HEK293 (cell line): ENCODE measurements at regions not wholly inside any gene's neighbourhood (a gene's known extent, or its start where the extent isn't known, plus 50 kb on each side); places are given as distances from the start of the nearest gene placed in this dataset.

Source experiments
- CTCF ChIA-PET: fragments of 350-600 bp; formaldehyde crosslinking; extraction: SDS; loops from one replicate; lab custom pipeline; 2021; ENCODE audit warnings: antibody characterized with exemption; lab: Yijun Ruan, JAX
- POLR2A ChIA-PET: fragments of 300-600 bp; formaldehyde crosslinking; extraction: SDS; loops from one replicate; lab custom pipeline; 2020; ENCODE audit warnings: antibody characterized with exemption, inconsistent platforms; lab: Yijun Ruan, JAX
- H3K27ac ChIP-seq: fragments of 200-500 bp; sonication (Bioruptor generic); 2 replicates; pipeline ENCODE4 v1.5.1; 2014; ENCODE audit warnings: low read depth, low read length, control low read depth, inconsistent platforms; ENCODE audit errors: extremely low read depth
- H3K36me3 ChIP-seq, 2 experiments: fragments of 200-500 bp in 1 of 2; sonication (Bioruptor generic) in 1 of 2; 1 replicate in 1 of 2; 2 replicates in 1 of 2; pipeline ENCODE4 v1.5.1; 2014 to 2017; ENCODE audit warnings: inconsistent platforms in 2 of 2, low read length in 2 of 2; ENCODE audit not compliant: control insufficient read depth in 2 of 2, insufficient read depth in 1 of 2
- H3K4me1 ChIP-seq: fragments of 200-500 bp; sonication (Bioruptor generic); 2 replicates; pipeline ENCODE4 v1.5.1; 2014; ENCODE audit warnings: mild to moderate bottlenecking, low read length, inconsistent platforms; ENCODE audit not compliant: control insufficient read depth, insufficient read depth
- H3K4me3 ChIP-seq: 2 replicates; pipeline ENCODE4 v1.5.1; 2011; ENCODE audit warnings: low read depth, mild to moderate bottlenecking, control low read depth, low read length, moderate library complexity
- H3K9me3 ChIP-seq: fragments of 200-500 bp; sonication (Bioruptor generic); 2 replicates; pipeline ENCODE4 v1.5.1; 2014; ENCODE audit warnings: low read depth, low read length, inconsistent platforms; ENCODE audit not compliant: control insufficient read depth, insufficient read depth
- BCL11A ChIP-seq: fragments of 450-650 bp; formaldehyde crosslinking; IDR thresholded peaks from 2 replicates; pipeline ENCODE4 v1.5.1; 2016; ENCODE audit warnings: low read depth, missing biosample characterization, missing genetic modification characterization
- GLIS2 ChIP-seq: fragments of 450-650 bp; formaldehyde crosslinking; IDR thresholded peaks from 2 replicates; pipeline ENCODE4 v1.5.1; 2016; ENCODE audit warnings: missing biosample characterization, missing genetic modification characterization
- IKZF3 ChIP-seq: fragments of 450-650 bp; IDR thresholded peaks from 2 replicates; pipeline ENCODE4 v1.5.0; 2018; ENCODE audit warnings: missing biosample characterization, mild to moderate bottlenecking, missing genetic modification characterization, moderate library complexity
- KLF1 ChIP-seq: fragments of 450-650 bp; formaldehyde crosslinking; IDR thresholded peaks from 2 replicates; pipeline ENCODE4 v1.5.1; 2016; ENCODE audit warnings: missing biosample characterization, missing genetic modification characterization
- MZF1 ChIP-seq: fragments of 450-650 bp; formaldehyde crosslinking; IDR thresholded peaks from 2 replicates; pipeline ENCODE4 v1.5.1; 2017; ENCODE audit warnings: missing biosample characterization, missing genetic modification characterization, borderline replicate concordance
- ZBTB7A ChIP-seq: fragments of 450-650 bp; formaldehyde crosslinking; IDR thresholded peaks from 2 replicates; pipeline ENCODE4 v1.5.1; 2016; ENCODE audit warnings: low read depth, missing biosample characterization, missing genetic modification characterization
- ZFP69B ChIP-seq: fragments of 450-650 bp; formaldehyde crosslinking; IDR thresholded peaks from 2 replicates; pipeline ENCODE4 v1.5.1; 2016; ENCODE audit warnings: missing biosample characterization, missing genetic modification characterization
- ZNF112 ChIP-seq: fragments of 450-650 bp; formaldehyde crosslinking; IDR thresholded peaks from 2 replicates; pipeline ENCODE4 v1.5.0; 2017; ENCODE audit warnings: missing biosample characterization, missing genetic modification characterization
- ZNF157 ChIP-seq: fragments of 450-650 bp; formaldehyde crosslinking; IDR thresholded peaks from 2 replicates; pipeline ENCODE4 v1.5.1; 2016; ENCODE audit warnings: missing biosample characterization, missing genetic modification characterization
- ZNF169 ChIP-seq: fragments of 450-650 bp; formaldehyde crosslinking; IDR thresholded peaks from 2 replicates; pipeline ENCODE4 v1.5.1; 2016; ENCODE audit warnings: missing biosample characterization, missing genetic modification characterization
- ZNF350 ChIP-seq: fragments of 450-650 bp; formaldehyde crosslinking; IDR thresholded peaks from 2 replicates; pipeline ENCODE4 v1.5.0; 2017; ENCODE audit warnings: missing biosample characterization, mild to moderate bottlenecking, missing genetic modification characterization
- ZNF394 ChIP-seq: fragments of 450-650 bp; formaldehyde crosslinking; IDR thresholded peaks from 2 replicates; pipeline ENCODE4 v1.5.1; 2016; ENCODE audit warnings: missing biosample characterization, missing genetic modification characterization, mild to moderate bottlenecking, moderate library complexity, borderline replicate concordance
- ZNF404 ChIP-seq: fragments of 450-650 bp; formaldehyde crosslinking; IDR thresholded peaks from 2 replicates; pipeline ENCODE4 v1.5.1; 2017; ENCODE audit warnings: missing biosample characterization, missing genetic modification characterization
- ZNF529 ChIP-seq: fragments of 450-650 bp; formaldehyde crosslinking; IDR thresholded peaks from 2 replicates; pipeline ENCODE4 v1.5.1; 2017; ENCODE audit warnings: missing genetic modification characterization, missing biosample characterization; ENCODE audit not compliant: insufficient replicate concordance
- ZNF544 ChIP-seq: fragments of 450-650 bp; formaldehyde crosslinking; IDR thresholded peaks from 2 replicates; pipeline ENCODE4 v1.5.0; 2017; ENCODE audit warnings: missing biosample characterization, missing genetic modification characterization
- ZNF596 ChIP-seq: fragments of 450-650 bp; IDR thresholded peaks from 2 replicates; pipeline ENCODE4 v1.5.0; 2018; ENCODE audit warnings: missing biosample characterization, mild to moderate bottlenecking, missing genetic modification characterization, moderate library complexity
- ZNF600 ChIP-seq: fragments of 450-650 bp; formaldehyde crosslinking; IDR thresholded peaks from 2 replicates; pipeline ENCODE4 v1.5.1; 2016; ENCODE audit warnings: missing biosample characterization, missing genetic modification characterization
- ZNF629 ChIP-seq: fragments of 450-650 bp; formaldehyde crosslinking; IDR thresholded peaks from 2 replicates; pipeline ENCODE4 v1.5.1; 2017; ENCODE audit warnings: missing biosample characterization, missing genetic modification characterization
- ZNF654 ChIP-seq: fragments of 450-650 bp; formaldehyde crosslinking; IDR thresholded peaks from 2 replicates; pipeline ENCODE4 v1.5.1; 2016; ENCODE audit warnings: low read depth, missing biosample characterization, missing genetic modification characterization
- ZNF660 ChIP-seq: fragments of 450-650 bp; IDR thresholded peaks from 2 replicates; pipeline ENCODE4 v1.5.1; 2018; ENCODE audit warnings: missing biosample characterization, mild to moderate bottlenecking, missing genetic modification characterization
- ZNF701 ChIP-seq: fragments of 450-650 bp; formaldehyde crosslinking; IDR thresholded peaks from 2 replicates; pipeline ENCODE4 v1.5.1; 2016; ENCODE audit warnings: missing biosample characterization, missing genetic modification characterization
- ZNF843 ChIP-seq: fragments of 450-650 bp; formaldehyde crosslinking; IDR thresholded peaks from 2 replicates; pipeline ENCODE4 v1.5.1; 2016; ENCODE audit warnings: missing biosample characterization, missing genetic modification characterization
- TF ChIP-seq, protein P1 (sequence below): fragments of 450-650 bp; IDR thresholded peaks from 2 replicates; pipeline ENCODE4 v1.5.1; 2018; ENCODE audit warnings: missing biosample characterization, missing genetic modification characterization

DNA sequence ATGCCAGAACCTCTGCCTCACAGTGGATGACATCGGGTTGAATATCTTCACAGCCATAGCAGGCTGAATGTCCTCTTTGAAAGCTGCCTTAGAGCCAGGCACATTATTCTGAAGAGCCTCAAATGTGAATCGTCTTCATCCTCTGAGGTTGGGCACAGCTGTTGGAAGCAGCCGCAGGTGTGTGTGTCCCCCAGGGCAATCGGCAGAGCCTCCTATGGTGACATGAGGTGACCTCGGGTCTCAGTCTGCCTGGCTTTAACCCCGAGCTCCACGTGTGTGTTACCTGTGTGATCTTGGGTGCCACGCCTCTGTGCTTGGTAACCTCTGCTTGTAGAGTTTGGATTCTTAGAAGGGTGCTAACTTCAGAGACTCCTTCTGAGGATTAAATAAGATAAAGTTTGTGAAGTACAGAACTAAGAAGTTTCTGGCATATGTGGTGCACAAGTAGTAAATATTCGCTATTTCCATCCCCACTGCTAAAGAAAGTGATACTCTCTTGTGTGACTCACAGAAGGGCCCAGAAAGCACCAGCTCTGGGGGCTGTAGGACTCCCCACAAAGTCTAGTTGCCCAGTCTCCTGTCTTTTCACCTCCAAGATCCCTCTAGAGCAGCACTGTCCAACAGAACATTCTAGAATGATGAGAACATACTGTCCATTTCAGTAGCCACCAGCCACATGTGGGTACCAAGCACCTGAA, 500.9 kb downstream of the NPHP4 start:
- no peaks in the 10 kb centered on the region for H3K9me3 ChIP-seq
- POLR2A ChIA-PET, result no interaction called here
- H3K4me1 ChIP-seq, result no peaks in the 10 kb centered on the region
- TF ChIP-seq ZNF544 (tag by site-specific recombination), result no peak
- no peak for TF ChIP-seq ZNF394 (tag by site-specific recombination)
- no peak for TF ChIP-seq GLIS2 (tag by site-specific recombination)
- TF ChIP-seq, protein P1, sequence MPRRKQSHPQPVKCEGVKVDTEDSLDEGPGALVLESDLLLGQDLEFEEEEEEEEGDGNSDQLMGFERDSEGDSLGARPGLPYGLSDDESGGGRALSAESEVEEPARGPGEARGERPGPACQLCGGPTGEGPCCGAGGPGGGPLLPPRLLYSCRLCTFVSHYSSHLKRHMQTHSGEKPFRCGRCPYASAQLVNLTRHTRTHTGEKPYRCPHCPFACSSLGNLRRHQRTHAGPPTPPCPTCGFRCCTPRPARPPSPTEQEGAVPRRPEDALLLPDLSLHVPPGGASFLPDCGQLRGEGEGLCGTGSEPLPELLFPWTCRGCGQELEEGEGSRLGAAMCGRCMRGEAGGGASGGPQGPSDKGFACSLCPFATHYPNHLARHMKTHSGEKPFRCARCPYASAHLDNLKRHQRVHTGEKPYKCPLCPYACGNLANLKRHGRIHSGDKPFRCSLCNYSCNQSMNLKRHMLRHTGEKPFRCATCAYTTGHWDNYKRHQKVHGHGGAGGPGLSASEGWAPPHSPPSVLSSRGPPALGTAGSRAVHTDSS (tag by site-specific recombination), result no peak
- TF ChIP-seq ZFP69B (tag by site-specific recombination), result no peak
- TF ChIP-seq ZNF600, result no peak
- H3K36me3 ChIP-seq, result no peaks in the 10 kb centered on the region
- CTCF ChIA-PET, result no interaction called here
- H3K4me3 ChIP-seq, result no peak overlapping the region
- no peak overlapping the region for H3K27ac ChIP-seq

DNA sequence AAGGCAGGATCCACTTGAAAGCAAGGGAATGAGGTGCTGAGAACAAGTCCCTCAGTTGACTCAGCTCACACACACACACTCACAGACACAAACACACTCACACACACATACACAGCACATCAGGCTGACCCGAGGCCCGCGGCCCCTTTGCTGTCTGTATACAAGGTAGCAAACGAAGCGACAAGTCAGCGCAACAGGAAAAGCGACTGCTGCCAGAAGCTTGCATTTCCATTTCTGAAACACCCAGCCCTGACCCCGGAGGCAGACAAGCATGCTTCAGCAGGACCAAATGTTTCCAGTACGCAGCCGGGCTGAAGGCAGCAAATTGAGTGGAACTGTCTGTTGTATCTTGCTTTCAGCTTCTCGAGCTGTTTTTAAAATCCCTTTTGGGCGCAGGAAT, 501.6 kb downstream of the NPHP4 start:
- ChIA-PET POLR2A (no interaction called here), CTCF (no interaction called here)
- no peak for TF ChIP-seq ZNF404 (tag by site-specific recombination)
- TF ChIP-seq ZNF394 (tag by site-specific recombination), result no peak
- TF ChIP-seq ZNF596, result no peak
- no peak for TF ChIP-seq IKZF3 (tag by site-specific recombination)
- TF ChIP-seq ZNF843, result no peak
- no peak for TF ChIP-seq ZNF112 (tag by site-specific recombination)
- no peak for TF ChIP-seq ZBTB7A (tag by site-specific recombination)
- no peak for TF ChIP-seq ZNF629
- TF ChIP-seq KLF1 (tag by site-specific recombination), result no peak
- TF ChIP-seq ZNF701 (tag by site-specific recombination), result no peak
- no peak for TF ChIP-seq ZNF660 (tag by site-specific recombination)
- no peak overlapping the region for H3K27ac ChIP-seq
- no peaks in the 10 kb centered on the region for H3K36me3 ChIP-seq
- no peak overlapping the region for H3K4me3 ChIP-seq
- H3K4me1 ChIP-seq, result no peaks in the 10 kb centered on the region
- H3K9me3 ChIP-seq, result no peaks in the 10 kb centered on the region

DNA sequence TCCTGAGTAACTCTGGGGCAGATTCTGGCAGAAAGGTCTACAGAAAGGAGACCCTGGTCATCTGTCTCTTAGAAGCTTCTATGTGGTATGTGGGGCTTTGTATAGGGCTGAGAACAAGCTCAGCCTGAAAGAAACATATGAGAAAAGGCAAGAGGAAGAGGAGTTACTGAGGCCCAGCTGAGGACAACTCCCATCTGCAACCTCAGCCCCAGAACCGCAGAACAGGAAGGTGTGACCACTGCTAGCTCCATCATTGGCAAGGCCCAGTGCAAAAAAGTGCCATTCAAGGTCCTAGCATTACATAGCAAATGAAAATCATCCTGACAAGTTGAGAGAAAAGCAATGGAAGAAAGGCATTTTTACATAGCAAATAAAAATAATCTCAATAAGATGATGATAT, 503.8 kb downstream of the NPHP4 start:
- TF ChIP-seq ZNF350 (tag by site-specific recombination), result no peak
- TF ChIP-seq ZNF529 (tag by site-specific recombination), result no peak
- no peak for TF ChIP-seq MZF1 (tag by site-specific recombination)
- no peak for TF ChIP-seq ZNF394 (tag by site-specific recombination)
- no peak for TF ChIP-seq ZNF169 (tag by site-specific recombination)
- TF ChIP-seq BCL11A (tag by site-specific recombination), result no peak
- TF ChIP-seq ZNF157 (tag by site-specific recombination), result no peak
- no peak for TF ChIP-seq ZNF654 (tag by site-specific recombination)
- Histone ChIP-seq H3K9me3 (no peaks in the 10 kb centered on the region), H3K36me3 (no peaks in the 10 kb centered on the region), H3K4me3 (no peak overlapping the region), H3K27ac (no peak overlapping the region), H3K4me1 (no peaks in the 10 kb centered on the region)
- ChIA-PET CTCF (interaction anchor here (0.8 kb wide), 1 partner anchor 12 kb away, joined by 4 read pairs; no protein-coding TSS in a partner anchor), POLR2A (no interaction called here)
